Amniotic epithelial cell (primary cell): ENCODE measurements at regions not wholly inside any gene's neighbourhood (a gene's known extent, or its start where the extent isn't known, plus 50 kb on each side); places are given as distances from the start of the nearest gene placed in this dataset.
"Not testable (repeated sequence)": the region's sequence is repeated elsewhere in the genome, so short reads cannot be mapped to it uniquely, and the experiment has no call there.

Source experiments
- DNase-seq: peaks from one replicate; pipeline ENCODE4 v3.0.0-alpha.2; 2010; ENCODE audit warnings: low read depth

DNA sequence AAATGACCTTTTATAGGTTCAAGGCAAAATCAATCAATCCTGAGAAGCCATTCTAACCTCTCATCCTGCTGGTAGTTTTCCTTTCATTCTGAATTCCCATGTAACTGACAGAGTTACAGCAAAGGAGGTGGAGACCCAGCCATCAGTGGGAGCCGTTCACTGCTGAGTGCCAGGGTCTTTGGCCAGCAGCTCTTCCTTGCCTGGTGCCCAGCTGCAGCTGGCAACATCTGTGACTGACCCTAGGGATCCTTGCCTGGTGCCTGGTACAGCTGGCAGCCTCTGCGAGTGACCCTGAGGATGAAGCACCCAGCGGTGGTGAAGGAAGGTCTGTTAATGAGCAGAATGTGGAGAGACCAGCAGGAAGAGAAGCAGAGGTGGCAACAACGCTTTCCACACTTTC lies 314.6 kb downstream of the THBS2 start:
- no peak for DNase-seq

GRCh38 chr6:168938546-168938945 lies 315.1 kb downstream of the THBS2 start:
- no peak for DNase-seq

- peak; percentile 53 for DNase-seq
These were observed 316.6 kb downstream of the THBS2 start for GRCh38 chr6:168937054-168937453.

DNA sequence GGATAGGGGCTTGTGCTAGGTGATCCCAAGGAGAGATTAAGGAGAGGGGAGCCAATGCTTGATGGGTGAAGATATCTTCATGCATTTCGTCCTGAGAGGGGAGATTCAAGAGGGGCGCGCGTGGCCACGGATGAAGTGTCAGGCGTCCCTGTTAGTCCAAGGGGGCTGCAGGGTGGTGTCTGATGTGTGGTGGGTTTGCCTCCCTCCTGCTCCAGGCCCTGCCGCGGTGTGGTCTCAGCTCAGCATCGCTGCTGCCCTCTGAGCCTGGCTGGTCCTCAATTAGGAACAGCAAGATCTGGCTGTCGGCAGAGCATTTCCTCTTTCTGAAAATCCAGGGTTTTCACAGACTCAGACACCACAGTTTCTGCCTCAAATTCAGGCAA lies 318.0 kb downstream of the THBS2 start:
- no peak for DNase-seq

DNA sequence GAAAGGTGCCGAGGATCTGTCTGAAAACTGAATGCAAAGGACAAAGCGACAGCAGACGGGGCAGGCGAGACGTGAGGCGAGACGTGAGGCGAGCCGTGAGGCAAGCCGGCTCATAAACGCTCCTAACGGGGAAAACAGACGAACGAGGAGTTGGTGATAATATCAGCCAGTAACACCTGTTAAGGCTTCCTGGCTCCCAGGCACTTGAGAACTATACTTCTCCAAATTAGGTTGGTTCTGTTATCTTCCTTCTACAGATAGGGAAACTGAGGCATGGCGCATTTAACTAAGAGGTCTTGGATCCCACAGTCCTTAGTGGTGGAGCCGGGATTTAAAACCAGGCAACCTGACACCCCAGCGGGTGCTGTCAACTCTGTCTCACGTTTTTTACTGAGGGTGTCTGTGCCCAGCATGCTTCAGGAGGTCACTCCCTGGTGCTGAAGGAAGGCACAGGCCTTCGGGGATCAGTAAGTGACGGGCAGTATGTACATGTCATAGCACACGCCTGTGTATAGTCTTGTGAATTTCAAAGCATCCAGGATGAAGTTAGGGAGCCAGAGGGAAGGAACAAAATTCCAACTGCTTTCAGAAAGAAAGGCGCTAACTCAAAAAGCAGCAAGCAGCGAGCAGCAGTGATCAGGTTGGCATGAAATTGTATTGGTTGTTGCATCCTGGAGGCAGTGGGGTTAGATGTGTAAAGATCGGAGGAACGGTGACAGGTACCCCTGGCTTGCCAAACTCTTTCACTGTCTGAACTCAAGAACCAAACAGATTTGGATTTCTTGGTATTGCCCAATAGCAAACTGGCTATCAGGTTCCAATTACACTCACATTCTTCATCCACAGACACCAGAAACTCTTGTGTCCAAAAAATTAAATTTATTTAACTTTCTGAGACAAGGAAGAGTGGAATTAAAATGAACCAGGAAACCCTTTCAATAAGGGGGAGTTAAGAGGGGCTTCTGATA lies 318.7 kb downstream of the THBS2 start:
- no peak for DNase-seq

DNA sequence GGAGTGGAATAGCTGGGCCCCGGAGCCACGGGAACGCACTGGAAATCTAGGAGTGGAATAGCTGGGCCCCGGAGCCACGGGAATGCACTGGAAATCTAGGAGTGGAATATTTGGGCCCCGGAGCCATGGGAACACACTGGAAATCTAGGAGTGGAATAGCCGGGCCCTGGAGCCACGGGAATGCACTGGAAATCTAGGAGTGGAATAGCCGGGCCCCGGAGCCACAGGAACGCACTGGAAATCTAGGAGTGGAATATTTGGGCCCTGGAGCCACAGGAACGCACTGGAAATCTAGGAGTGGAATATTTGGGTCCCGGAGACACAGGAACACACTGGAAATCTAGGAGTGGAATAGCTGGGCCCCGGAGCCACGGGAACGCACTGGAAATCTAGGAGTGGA lies 321.5 kb downstream of the THBS2 start:
- DNase-seq: not testable (repeated sequence)

GRCh38 chr6:168931072-168931471 lies 322.6 kb downstream of the THBS2 start:
- not testable (repeated sequence) for DNase-seq

DNA sequence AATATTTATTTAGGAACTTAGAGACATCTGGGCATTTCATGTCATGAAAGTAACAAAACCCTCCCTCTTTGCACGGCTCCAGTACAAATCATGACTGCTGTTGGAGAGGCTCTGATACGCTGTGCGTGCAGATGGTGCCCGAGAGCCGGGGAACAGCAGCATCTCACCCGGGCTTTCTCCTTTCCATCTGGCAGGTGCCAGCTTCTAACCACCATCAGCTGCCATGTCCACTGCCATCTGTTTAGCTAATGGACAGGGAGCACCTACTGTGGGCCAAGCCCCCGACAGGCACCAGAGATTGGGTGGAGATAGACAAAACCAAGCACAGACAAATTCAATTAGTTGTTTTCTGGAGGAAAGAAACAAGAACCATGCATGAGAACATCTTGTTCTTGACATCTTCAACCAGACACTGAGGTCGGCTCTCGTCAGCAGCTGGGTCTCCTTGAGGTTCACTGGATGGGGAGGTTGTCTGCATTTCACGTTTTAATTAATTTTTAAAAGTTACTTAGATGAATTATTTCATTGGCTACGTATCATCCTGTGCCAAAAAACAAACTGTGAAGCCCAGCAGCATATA lies 323.7 kb downstream of the THBS2 start:
- no peak for DNase-seq

GRCh38 chr6:168928012-168928411 lies 325.6 kb downstream of the THBS2 start:
- DNase-seq: no peak

GRCh38 chr6:168927026-168927425 lies 326.6 kb downstream of the THBS2 start:
- DNase-seq: no peak

DNA sequence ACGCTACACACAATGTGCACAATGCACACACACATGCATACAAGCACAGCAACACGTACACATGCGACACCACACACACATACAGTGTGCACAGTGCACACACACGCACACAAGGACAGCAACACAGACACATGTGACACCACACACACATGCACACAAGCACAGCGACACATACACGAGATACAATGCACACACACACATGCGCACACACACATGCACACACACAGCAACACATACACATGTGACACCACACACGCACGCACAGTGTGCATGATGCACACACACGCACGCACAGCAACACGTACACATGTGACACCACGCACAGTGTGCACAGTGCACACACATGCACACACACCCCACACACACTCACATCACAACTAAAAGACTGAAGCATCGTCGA lies 327.3 kb downstream of the THBS2 start:
- DNase-seq: no peak

- no peak for DNase-seq
These were observed 328.0 kb downstream of the THBS2 start for GRCh38 chr6:168925671-168926070.

GRCh38 chr6:168923171-168923570 lies 330.5 kb downstream of the THBS2 start:
- no peak for DNase-seq

DNA sequence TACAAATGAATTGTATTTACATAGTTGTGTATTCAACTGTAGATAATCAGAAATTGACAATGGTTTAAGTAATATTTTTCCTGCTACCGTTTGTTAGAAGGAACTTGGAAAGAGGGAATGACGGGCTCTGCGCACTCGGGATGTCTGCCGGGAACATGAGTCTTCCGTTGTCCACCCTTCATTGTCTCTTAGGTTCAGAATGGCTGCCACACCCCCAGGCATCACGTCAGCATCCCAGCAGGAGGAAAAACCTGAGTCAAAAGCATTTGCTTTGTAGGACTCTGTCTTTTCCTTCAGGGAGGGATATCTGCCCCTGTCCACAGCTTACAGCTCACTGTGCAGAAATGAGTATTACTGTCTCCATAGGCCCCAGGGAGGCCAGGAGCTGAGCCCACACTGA lies 331.2 kb downstream of the THBS2 start:
- DNase-seq: no peak

DNA sequence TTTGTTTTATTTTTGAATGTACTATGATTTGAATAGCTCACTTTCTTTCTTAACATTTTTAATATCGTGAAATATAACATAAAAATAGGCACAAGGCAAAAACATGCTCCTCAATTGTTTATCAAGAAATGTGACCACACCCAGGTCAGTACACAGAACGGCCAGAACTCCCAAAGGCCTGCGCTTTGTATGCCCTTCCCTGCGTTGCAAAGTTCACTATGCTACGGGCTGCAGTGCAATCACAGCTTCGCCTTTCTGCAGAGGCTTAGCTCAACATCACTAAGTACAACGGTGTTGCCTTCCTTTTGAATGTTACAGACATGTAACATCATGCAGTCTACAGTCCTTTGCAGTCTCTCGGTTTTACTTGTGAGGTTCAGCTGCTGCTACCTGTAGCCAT lies 333.4 kb downstream of the THBS2 start:
- no peak for DNase-seq

- DNase-seq: no peak
These were observed 334.0 kb downstream of the THBS2 start for GRCh38 chr6:168919470-168920179.

DNA sequence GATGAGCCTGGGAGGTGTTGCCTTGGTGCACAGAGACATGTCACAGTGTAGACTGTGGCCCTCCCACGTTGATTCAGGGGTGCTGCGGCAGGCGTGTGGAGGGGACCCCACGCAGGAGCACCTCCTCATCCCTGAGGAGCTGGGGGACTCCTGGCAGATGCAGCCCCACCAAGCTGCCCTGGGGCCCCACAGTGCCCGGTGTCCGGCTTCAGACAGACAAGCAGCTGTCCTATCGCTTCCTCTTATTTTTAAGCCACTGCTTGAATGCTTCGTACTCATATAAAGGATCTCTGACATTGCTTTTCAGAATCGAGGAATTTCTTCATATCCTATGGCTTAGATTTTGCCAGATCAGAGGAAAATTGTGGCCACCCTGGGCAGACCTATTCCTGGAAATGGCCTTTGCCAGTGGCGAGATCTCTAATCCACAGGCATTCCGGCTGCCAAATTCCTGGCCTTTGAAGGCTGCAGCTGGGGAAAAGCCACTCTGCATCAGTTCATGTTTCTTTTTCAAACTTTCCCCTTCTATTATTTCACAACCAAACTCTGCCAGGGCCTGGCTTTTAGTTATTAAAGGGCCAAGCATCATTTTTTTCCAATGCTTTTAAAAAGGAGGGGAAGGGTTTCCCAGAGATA lies 337.0 kb downstream of the THBS2 start:
- DNase-seq: peak; percentile 39

DNA sequence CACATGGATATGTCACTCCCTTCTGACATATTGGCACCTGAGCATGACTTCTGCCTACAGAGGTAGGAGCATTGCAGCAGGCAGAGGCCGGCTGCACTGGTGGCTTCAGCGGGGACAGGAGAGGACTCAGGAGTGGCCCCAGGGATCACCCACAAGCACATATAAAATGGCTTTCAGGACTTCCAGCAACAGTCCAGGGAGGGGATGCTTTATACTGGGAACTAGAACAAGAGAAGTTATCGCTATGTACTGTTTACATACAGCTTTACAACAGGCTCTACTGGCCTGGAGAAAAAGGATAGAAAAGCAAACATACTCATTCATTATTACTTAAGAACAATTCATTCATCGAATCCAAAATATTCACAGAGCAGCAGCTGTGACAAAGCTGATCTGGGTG lies 337.8 kb downstream of the THBS2 start:
- no peak for DNase-seq

DNA sequence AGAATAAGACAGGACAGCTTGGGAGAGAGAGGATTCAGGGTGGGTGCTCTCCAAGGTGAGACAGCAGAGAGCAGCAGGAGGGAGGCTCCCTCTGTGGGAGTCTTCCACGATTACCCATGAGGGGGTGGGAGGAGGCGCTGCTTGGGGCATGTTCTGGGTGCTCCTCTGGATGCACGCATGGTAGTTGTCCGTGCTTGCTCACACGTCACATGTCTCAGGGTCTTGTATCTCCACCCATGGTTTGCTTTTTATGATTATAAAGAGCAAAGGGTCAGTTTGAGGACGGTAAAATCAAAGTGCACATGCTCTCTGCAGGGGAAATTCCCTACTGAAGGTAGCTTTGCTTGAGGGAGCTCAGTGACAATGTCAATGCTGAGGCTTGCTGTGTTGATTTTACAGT lies 338.4 kb downstream of the THBS2 start:
- no peak for DNase-seq

DNA sequence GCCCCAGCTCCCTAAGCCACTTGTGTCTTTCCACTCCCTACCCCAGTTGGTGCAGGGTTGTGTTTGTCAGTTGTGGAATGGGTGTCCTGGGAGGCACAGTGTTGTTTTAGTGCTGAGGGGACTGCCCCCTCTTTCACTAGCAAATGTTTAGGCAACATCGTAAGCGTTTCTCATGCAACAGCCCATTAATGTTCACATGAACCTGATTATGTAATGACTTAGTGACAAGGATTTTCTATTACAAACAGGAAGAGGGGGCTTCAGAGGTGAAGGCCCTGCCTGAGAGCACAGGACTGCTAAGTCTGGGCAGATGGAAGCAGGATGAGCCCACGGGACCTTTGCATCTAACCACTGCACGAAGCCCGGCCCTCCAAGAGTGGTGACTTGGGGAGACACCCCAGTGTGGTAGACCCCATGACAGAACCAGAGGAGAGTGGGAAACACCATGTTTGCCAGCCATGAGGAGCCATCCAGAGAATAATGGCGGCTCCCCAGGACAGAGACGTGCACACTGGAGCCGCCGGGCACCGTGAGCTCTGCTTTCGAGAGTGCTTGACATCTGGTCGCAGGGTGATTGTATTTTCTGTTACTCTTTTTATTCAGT lies 339.7 kb downstream of the THBS2 start:
- DNase-seq: no peak

DNA sequence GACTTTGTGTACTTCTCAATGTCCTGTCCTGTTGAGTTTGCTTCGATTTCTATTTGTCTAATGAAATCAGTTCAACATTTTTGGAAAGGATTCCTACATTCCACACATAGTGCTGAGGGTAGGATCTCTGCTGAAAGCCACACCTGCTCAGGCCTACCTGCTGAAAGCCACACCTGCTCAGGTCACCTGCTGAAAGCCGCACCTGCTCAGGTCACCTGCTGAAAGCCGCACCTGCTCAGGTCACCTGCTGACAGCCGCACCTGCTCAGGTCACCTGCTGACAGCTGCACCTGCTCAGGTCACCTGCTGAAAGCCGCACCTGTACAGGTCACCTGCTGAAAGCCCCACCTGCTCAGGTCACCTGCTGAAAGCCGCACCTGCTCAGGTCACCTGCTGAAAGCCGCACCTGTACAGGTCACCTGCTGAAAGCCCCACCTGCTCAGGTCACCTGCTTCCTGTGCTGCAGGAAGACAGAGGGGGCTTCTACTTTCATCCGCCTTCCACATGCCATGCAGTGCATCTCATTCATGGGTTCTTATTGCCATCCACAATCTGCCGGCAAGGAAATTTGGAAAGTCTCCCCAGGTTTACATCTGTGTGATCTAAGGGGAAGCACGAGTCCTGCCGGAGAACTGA lies 340.3 kb downstream of the THBS2 start:
- DNase-seq: not testable (repeated sequence)

DNA sequence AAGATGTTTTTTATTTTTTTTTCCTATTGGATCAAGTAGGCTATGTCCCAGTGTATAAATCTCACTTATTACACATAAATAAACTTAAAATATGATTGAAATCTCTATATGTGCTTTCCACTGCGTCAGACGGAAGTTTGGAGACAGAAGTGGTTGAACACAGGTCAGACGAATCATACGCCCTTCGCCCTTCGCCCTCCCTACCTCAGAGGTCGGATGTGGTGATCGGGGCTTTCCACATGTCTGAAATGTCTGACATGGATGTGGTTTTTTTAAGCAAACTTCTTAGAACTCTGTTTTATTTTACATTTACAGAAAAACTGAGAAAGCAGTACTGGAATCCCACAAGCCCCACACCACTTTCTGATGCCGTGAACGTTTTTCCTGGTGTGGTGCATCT lies 344.4 kb downstream of the THBS2 start:
- no peak for DNase-seq
